ENCODE measurements at regions not wholly inside any gene's neighbourhood (a gene's known extent, or its start where the extent isn't known, plus 50 kb on each side); places are given as distances from the start of the nearest gene placed in this dataset.

DNA sequence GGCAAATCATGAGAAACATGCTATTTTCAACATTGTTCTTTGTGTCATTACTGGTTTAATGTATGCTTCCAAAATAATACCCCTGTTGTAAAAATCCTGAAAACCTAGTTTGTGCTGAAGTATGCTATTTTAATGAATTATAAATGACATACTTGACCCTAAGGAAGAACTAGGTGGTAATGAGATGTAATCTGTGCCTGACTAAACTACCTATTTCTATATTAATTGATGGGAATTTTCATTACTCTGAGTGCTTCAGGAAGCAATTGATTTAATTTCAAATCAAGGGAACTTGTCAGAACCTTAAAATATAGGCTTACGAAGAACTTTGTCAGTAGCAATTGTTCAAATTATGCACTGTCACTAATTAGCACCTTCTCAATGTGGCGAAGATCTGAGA is 1005.6 kb upstream of the SLC10A2 start:
- TF ChIP-seq, protein P1, sequence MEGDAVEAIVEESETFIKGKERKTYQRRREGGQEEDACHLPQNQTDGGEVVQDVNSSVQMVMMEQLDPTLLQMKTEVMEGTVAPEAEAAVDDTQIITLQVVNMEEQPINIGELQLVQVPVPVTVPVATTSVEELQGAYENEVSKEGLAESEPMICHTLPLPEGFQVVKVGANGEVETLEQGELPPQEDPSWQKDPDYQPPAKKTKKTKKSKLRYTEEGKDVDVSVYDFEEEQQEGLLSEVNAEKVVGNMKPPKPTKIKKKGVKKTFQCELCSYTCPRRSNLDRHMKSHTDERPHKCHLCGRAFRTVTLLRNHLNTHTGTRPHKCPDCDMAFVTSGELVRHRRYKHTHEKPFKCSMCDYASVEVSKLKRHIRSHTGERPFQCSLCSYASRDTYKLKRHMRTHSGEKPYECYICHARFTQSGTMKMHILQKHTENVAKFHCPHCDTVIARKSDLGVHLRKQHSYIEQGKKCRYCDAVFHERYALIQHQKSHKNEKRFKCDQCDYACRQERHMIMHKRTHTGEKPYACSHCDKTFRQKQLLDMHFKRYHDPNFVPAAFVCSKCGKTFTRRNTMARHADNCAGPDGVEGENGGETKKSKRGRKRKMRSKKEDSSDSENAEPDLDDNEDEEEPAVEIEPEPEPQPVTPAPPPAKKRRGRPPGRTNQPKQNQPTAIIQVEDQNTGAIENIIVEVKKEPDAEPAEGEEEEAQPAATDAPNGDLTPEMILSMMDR (IDR thresholded peaks at IDR 0.05): no peak
- TF ChIP-seq EP300 (IDR thresholded peaks at IDR 0.05): no peak
- TF ChIP-seq POLR2A (IDR thresholded peaks at IDR 0.05): no peak
- TF ChIP-seq POLR2AphosphoS5 (IDR thresholded peaks at IDR 0.05): no peak

Measured in gastroesophageal sphincter (tissue), 3 donors.